ENCODE measurements at regions not wholly inside any gene's neighbourhood (a gene's known extent, or its start where the extent isn't known, plus 50 kb on each side); places are given as distances from the start of the nearest gene placed in this dataset.
"Not testable (repeated sequence)": the region's sequence is repeated elsewhere in the genome, so short reads cannot be mapped to it uniquely, and the experiment has no call there.

DNA sequence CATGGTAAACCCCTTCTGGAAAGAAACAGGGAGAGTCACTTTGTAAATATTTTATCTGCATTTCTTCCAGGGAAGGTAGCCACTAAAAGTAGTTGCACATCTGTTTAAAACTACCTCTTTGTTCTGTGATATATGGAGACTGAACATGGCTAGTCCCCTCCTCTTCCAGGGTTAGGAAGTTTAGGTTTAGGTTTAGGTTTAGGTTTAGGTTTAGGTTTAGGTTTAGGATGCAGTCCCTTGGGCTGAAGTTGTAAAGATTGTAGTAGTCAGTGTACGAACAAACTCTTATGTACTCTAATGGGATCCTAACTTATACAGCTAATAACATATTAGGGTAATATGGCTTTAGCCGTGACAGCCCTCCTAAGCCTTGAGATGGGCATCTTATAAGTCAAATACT is 880.2 kb upstream of the TMEFF2 start:
- H4K20me1 ChIP-seq (ENCODE audit: insufficient read depth, low read length): no peaks in the 10 kb centered on the region
- no peak overlapping the region for H2AFZ ChIP-seq (ENCODE audit: low read depth, low read length)
- no peak overlapping the region for H3K4me2 ChIP-seq (ENCODE audit: low read length)
- H3K4me1 ChIP-seq (ENCODE audit: low read length): no peaks in the 10 kb centered on the region
- H3K27ac ChIP-seq (ENCODE audit: low read length): no peak overlapping the region
- no peaks in the 10 kb centered on the region for H3K27me3 ChIP-seq (ENCODE audit: low read depth, low read length)
- H3K79me2 ChIP-seq (ENCODE audit: low read length): no peaks in the 10 kb centered on the region
- no peak overlapping the region for H3K9ac ChIP-seq (ENCODE audit: low read length)
- 0 out of 2 replicates have a peak, but pooled peaks cover 4% of the 10 kb centered on the region for H3K9me3 ChIP-seq (ENCODE audit: insufficient read depth, low read length)
- H3K36me3 ChIP-seq (replicated peaks; ENCODE audit: low read depth, low read length): no peaks in the 10 kb centered on the region
- TF ChIP-seq EZH2phosphoT487 (IDR thresholded peaks at IDR 0.05; ENCODE audit: low read depth): no peak
- TF ChIP-seq, protein P1, sequence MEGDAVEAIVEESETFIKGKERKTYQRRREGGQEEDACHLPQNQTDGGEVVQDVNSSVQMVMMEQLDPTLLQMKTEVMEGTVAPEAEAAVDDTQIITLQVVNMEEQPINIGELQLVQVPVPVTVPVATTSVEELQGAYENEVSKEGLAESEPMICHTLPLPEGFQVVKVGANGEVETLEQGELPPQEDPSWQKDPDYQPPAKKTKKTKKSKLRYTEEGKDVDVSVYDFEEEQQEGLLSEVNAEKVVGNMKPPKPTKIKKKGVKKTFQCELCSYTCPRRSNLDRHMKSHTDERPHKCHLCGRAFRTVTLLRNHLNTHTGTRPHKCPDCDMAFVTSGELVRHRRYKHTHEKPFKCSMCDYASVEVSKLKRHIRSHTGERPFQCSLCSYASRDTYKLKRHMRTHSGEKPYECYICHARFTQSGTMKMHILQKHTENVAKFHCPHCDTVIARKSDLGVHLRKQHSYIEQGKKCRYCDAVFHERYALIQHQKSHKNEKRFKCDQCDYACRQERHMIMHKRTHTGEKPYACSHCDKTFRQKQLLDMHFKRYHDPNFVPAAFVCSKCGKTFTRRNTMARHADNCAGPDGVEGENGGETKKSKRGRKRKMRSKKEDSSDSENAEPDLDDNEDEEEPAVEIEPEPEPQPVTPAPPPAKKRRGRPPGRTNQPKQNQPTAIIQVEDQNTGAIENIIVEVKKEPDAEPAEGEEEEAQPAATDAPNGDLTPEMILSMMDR (IDR thresholded peaks at IDR 0.05; ENCODE audit: low read depth, low read length): no peak
- no peak overlapping the region for H3K4me3 ChIP-seq (ENCODE audit: low read length)

DNA sequence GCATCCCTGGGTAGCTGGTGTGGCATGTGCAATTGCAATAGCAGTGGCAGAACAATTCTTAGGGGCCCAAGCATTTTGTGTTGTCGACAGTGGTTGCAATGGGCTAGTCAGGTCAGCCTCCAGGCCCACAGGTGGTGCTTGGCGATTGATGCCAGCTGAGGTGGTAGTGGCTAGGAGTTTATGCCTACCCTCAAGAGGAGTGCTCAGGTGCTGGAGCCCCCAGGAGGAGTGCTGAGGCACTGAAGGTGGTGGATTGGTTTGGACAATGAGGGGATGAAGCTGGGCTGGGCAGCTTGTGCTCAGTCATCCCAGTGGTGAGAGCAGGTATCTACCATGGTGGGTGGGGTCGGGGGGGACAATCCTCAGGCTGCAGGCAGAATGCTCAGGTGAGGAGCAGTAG is 877.9 kb upstream of the TMEFF2 start:
- Histone ChIP-seq H3K4me3 (ENCODE audit: low read length) (no peak overlapping the region), H2AFZ (ENCODE audit: low read depth, low read length) (no peak overlapping the region), H3K4me1 (ENCODE audit: low read length) (no peaks in the 10 kb centered on the region), H3K27me3 (ENCODE audit: low read depth, low read length) (no peaks in the 10 kb centered on the region), H3K79me2 (ENCODE audit: low read length) (no peaks in the 10 kb centered on the region), H4K20me1 (ENCODE audit: insufficient read depth, low read length) (no peaks in the 10 kb centered on the region), H3K9ac (ENCODE audit: low read length) (no peak overlapping the region), H3K9me3 (ENCODE audit: insufficient read depth, low read length) (0 out of 2 replicates have a peak, but pooled peaks cover 4% of the 10 kb centered on the region), H3K36me3 (replicated peaks; ENCODE audit: low read depth, low read length) (no peaks in the 10 kb centered on the region), H3K4me2 (ENCODE audit: low read length) (no peak overlapping the region), H3K27ac (ENCODE audit: low read length) (no peak overlapping the region)
- no peak for TF ChIP-seq EZH2phosphoT487 (IDR thresholded peaks at IDR 0.05; ENCODE audit: low read depth)
- TF ChIP-seq, protein P1 (IDR thresholded peaks at IDR 0.05; ENCODE audit: low read depth, low read length): no peak

DNA sequence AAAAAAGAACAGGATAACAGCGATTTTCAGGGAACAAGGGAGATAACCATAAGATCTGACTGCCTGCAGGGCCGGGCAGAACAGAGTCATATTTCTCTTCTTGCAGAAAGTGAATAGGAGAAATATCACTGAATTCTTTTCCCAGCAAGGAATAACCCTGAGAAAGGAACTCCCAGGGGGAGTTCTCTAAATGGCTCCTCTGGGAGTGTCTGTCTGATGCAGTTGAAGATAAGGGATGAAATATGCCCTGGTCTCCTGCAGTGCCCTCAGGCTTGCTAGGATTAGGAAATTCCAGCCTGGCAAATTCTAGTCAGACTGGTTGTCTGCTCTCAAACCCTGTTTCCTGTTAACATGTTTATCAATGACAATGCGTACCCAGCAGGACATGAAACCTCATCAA is 830.8 kb upstream of the TMEFF2 start:
- H2AFZ ChIP-seq (ENCODE audit: low read depth, low read length); H3K4me3 ChIP-seq (ENCODE audit: low read length); H3K36me3 ChIP-seq (replicated peaks; ENCODE audit: low read depth, low read length); H3K9me3 ChIP-seq (ENCODE audit: insufficient read depth, low read length); H3K79me2 ChIP-seq (ENCODE audit: low read length); H3K4me2 ChIP-seq (ENCODE audit: low read length); H3K27ac ChIP-seq (ENCODE audit: low read length); H3K9ac ChIP-seq (ENCODE audit: low read length); H4K20me1 ChIP-seq (ENCODE audit: insufficient read depth, low read length); H3K4me1 ChIP-seq (ENCODE audit: low read length); H3K27me3 ChIP-seq (ENCODE audit: low read depth, low read length): not testable (repeated sequence)

DNA sequence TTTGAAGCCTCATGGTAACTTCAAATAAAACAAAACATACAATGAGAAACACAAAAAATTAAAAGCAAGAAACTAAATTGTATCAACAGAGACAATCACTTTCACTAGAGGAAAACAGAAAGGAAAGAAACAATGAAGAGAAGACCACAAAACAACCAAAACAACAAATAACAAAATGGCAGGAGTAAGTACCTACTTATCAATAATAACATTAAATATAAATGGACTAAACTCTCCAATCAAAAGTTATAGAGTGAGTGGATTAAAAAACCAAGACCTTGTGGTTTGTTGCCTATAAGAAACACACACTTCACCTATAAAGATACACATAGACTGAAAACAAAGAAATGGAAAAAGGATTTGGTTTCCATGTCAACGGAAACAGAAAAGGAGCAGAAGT is 830.1 kb upstream of the TMEFF2 start:
- Histone ChIP-seq H3K27me3 (ENCODE audit: low read depth, low read length) (no peaks in the 10 kb centered on the region), H3K4me2 (ENCODE audit: low read length) (no peak overlapping the region), H3K4me3 (ENCODE audit: low read length) (no peak overlapping the region), H3K4me1 (ENCODE audit: low read length) (no peaks in the 10 kb centered on the region), H3K79me2 (ENCODE audit: low read length) (no peaks in the 10 kb centered on the region), H2AFZ (ENCODE audit: low read depth, low read length) (no peak overlapping the region), H3K9me3 (ENCODE audit: insufficient read depth, low read length) (no peaks in the 10 kb centered on the region), H3K36me3 (replicated peaks; ENCODE audit: low read depth, low read length) (no peaks in the 10 kb centered on the region), H3K9ac (ENCODE audit: low read length) (no peak overlapping the region), H3K27ac (ENCODE audit: low read length) (no peak overlapping the region), H4K20me1 (ENCODE audit: insufficient read depth, low read length) (no peaks in the 10 kb centered on the region)
- TF ChIP-seq, protein P1 (IDR thresholded peaks at IDR 0.05; ENCODE audit: low read depth, low read length): no peak
- TF ChIP-seq EZH2phosphoT487 (IDR thresholded peaks at IDR 0.05; ENCODE audit: low read depth): no peak

DNA sequence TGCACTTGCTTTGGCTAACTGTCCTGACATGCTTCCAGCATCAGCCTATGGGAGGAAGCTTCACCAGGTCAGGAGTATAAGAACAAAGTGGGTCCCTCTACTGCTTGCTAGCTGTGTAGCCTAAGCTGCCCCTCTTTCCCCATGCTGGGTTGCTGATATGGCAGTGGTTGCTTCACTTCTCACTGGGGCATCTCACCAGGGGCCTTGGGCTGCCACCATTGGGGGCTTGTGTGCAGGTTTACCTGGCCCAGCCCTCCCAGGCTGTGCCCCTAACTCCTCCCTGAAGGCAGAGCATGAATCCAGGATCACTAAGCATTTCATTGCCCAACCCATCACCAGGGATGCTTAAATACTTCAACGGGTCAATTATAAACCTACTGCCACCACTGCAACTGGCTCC is 817.1 kb upstream of the TMEFF2 start:
- Histone ChIP-seq H3K4me1 (ENCODE audit: low read length) (no peaks in the 10 kb centered on the region), H3K9me3 (ENCODE audit: insufficient read depth, low read length) (no peaks in the 10 kb centered on the region), H4K20me1 (ENCODE audit: insufficient read depth, low read length) (no peaks in the 10 kb centered on the region), H3K4me3 (ENCODE audit: low read length) (no peak overlapping the region), H3K27me3 (ENCODE audit: low read depth, low read length) (no peaks in the 10 kb centered on the region), H3K36me3 (replicated peaks; ENCODE audit: low read depth, low read length) (no peaks in the 10 kb centered on the region), H3K79me2 (ENCODE audit: low read length) (no peaks in the 10 kb centered on the region), H3K4me2 (ENCODE audit: low read length) (no peak overlapping the region), H2AFZ (ENCODE audit: low read depth, low read length) (no peak overlapping the region), H3K9ac (ENCODE audit: low read length) (no peak overlapping the region), H3K27ac (ENCODE audit: low read length) (no peak overlapping the region)
- no peak for TF ChIP-seq EZH2phosphoT487 (IDR thresholded peaks at IDR 0.05; ENCODE audit: low read depth)
- TF ChIP-seq, protein P1 (IDR thresholded peaks at IDR 0.05; ENCODE audit: low read depth, low read length): no peak
